Cardiac septum (tissue), 1 donor: ENCODE measurements at regions not wholly inside any gene's neighbourhood (a gene's known extent, or its start where the extent isn't known, plus 50 kb on each side); places are given as distances from the start of the nearest gene placed in this dataset.
"Not testable (repeated sequence)": the region's sequence is repeated elsewhere in the genome, so short reads cannot be mapped to it uniquely, and the experiment has no call there.

ENCODE experiments used
- DNase-seq: peaks from one replicate; pipeline ENCODE4 v3.0.0-alpha.2; 2020; ENCODE audit warnings: low spot score
- intact Hi-C: fragments of 100-400 bp; cut with DNase I; formaldehyde crosslinking; loops from one replicate; pipeline ENCODE4 v1.14.0; 2022
- donor health status: DM: no; HTN: no; CAD: no.

DNA sequence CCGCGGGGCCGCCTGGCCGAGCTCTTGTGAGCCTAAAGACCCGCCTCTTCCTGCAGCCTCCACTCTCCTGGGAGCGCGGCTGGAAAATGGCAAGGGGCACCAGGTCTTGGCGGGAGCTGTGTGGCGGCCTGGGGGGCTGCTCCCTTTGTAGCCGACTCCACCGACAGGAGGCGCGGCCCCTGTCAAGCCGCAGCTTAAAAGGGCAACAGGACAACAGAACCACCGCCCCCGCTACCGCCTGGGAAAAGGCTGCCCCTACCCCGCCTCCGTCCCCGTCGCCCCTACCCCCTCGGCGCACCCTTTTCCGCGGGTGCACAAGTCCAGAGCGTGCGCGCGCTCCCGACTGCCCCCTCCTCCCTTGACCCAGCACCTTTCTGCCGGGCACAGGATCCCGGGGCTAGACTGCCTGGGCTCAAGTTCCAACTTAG lies 60.3 kb downstream of the GOLGA8K start:
- intact Hi-C loops = not testable (repeated sequence)
- DNase-seq = peak; percentile 67

DNA sequence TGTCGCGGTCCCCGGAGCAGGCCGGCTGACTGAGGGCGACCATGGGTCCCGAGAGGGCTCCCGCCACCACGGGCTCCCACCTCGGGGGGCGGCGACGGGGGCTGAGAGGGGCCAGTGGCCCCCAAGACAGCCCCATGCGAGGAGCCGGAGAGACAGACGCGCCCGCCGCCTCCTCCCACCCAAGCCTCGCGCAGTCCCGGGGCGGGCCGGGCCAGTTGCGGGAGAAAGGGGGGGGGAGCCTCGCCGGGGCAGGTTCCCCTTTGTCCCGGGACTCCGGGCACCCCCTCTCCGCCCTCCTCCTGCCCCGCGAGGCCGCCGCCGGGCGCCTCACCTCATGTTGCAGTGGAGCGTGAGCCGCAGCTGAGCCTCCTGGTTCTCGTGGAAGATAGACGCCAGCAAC lies 60.8 kb downstream of the GOLGA8K start:
- not testable (repeated sequence) for DNase-seq

DNA sequence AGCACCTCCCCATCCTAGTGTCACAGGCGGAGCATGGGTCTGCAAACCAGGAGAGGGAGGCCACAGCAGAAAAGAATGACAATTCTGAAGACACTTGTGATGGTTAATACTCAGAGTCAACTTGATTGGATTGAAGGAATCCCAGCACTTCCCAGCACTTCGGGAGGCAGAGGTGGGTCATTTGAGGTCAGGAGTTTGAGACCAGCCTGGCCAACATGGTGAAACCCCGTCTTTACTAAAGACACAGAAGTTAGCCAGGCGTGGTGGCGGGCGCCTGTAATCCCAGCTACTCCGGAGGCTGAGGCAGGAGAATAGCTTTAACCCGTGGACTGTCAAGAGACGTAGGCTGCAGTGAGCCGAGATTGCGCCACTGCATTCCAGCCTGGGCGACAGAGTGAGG lies 61.6 kb downstream of the GOLGA8K start:
- intact Hi-C loops, DNase-seq: not testable (repeated sequence)

More for the DNA sequence above, 60.8 kb downstream of the GOLGA8K start:
- intact Hi-C loops = not testable (repeated sequence)

DNA sequence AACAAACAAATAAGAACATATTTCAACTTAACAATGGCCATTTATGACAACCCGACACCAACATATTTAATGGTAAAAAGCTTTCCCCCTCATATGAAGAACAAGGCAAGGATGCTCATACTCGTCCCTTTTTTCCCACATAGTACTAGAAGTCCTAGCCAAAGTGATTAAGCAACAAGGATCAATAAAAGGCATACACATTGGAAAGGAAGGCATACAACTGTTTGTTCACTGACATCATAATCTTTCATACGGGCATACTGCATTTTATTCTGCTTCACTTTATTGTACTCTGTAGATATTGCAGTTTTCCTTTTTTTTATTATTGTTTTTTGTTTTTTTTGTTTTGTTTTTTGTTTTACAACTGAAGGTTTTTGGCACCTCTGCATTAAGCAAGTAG lies 66.3 kb downstream of the GOLGA8K start:
- DNase-seq, intact Hi-C loops: not testable (repeated sequence)

DNA sequence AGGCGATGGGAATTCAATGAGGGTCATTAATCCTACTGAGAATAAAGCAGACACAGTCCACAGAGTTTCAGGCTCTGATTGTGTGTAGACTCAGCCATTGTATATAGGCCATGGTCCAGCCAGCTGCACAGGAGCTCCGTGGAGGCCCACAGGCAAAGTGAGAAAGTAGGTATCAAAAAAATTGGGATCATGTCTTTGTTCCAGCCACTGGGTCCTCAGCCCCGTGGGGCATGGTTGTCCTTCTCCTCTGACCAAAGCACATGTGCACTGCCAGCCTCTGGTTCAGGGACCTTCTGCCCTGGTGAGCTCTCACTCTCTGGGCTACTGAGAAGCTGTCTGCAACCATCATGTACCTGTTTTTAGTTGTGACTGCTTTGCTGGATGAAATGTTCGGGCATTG lies 79.7 kb downstream of the GOLGA8K start:
- intact Hi-C loops, DNase-seq: not testable (repeated sequence)

DNA sequence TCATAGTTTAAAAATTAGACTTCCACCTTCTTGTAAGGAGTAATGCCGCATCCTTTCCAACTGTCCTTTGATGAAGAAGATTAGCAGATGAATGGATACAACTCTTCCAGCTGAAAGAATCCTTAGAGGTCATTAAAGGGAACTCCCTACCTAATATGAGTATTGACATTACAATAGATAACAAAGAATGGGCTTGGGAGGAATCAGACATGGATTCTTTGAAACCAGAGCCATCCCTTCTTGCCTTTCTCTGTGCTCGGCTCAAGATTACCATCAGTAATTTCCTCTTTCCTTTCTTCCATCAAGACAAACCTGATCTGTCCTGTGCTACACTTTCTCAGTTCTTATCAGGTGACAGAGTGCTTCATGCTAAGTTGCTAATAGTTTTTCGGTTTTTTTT lies 83.8 kb downstream of the GOLGA8K start:
- intact Hi-C loops, DNase-seq: not testable (repeated sequence)

DNA sequence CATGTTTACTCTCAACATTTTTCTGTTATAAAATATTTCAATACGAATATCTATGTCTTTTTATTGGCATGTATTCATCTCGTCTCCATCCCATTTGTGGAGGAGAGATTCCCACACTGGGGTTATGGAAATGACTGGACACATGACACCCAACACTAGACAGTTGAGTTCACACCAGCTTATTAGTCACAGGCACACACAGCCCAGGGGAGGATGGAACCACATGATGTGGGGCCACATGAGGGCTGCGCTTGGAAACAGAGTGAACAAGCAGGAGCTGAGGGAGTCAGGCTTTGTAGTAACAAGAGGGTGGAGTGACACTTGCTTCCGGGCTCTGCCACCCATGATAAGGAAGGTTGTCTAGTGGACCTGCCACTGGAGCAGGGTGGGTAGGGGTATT lies 86.6 kb downstream of the GOLGA8K start:
- DNase-seq, intact Hi-C loops: not testable (repeated sequence)

DNA sequence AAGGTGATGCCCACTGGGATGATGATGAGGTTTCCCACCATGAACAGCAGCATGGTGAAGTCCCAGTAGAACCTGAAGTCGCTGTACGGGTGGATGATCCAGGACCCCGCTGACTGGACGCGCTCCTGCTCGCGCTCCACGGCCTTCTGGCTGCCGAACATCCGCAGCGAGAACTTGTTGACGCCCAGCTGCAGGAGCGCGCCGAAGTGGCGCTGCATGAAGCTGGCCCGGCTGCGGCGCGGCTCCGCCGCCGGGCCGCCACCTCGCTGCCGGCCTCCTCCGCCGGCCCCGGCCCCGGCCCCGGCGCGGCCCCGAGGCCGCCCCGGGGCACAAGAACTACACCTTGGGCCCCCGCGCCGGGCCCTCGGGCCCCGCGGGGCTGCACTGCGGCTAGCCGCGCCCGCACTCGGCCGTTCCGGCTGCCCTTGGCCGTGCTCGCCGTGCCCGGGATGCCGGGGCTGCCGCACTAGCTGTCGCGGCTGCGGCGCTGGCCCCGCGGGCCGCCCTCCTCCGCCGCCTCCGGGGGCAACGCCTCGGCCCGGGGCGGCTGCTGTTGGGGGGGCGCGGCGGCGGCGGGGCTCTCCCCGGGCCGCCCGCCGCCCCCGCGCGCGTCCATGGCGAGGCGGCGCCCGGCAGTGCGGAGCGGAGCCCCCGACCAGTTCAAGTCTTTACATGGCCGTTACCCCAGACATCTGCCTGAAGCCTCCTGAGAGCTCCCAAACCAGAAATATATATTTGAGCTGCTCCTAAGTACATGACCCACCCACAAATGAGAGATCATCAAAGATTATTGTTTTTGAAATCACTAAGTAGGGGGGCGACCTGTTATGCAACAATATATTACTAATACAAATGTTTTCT lies 87.8 kb downstream of the GOLGA8K start:
- DNase-seq, intact Hi-C loops: not testable (repeated sequence)

DNA sequence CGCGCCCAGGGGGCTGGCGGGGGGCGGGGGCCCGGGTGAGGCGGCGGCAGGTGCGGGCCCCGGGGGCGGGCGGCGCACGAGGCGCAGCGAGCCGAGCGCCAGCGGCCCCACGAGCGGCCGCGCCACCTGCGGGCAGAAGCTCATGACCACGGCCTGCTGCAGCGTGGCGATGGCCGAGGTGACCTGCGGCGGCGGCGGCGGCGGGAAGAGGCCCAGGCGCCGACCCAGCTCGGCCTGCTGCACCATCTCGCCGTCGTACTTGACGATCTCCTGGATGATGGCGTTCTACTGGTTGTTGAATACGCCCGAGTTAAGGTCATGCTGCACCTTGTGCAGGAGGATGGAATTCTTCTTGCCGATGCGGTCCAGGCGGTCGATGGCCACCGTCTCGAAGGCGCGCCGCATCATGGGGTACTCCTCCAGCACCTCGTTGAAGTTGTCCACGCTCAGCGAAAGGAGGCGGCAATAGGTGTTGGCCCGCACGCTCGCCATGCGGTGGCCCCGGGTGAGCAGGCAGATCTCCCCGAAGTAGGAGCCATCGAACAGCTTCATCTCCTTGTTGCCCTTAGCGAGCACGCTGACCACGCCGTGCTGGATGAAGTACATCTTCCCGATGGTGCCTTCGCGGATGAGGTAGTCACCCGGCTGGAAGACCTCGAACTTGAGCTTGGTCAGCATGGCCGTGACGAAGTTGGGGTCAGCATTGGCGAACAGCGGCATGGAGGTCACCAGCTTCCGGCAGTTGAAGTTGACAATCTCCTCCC lies 89.5 kb downstream of the GOLGA8K start:
- DNase-seq, intact Hi-C loops: not testable (repeated sequence)

DNA sequence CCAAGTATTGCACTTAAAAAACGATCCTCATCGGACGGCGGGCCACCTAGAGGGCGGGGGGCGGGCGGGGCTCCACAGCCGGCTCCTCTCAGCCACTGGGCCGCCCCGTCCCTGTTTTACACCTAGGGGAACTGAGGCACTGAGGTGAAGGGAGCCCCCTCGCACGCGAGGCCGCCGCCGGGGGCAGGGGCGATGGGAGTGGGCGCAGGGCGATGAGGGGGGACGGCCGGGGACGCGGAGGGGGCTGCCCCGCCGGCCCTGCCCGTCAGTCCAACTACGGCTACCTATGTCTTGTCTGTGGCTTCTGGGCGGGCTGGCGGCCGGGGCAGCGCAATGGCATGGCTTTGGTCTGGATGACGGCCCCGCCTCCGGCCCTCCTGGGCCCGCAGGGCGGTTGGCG lies 90.4 kb downstream of the GOLGA8K start:
- intact Hi-C loops, DNase-seq: not testable (repeated sequence)

DNA sequence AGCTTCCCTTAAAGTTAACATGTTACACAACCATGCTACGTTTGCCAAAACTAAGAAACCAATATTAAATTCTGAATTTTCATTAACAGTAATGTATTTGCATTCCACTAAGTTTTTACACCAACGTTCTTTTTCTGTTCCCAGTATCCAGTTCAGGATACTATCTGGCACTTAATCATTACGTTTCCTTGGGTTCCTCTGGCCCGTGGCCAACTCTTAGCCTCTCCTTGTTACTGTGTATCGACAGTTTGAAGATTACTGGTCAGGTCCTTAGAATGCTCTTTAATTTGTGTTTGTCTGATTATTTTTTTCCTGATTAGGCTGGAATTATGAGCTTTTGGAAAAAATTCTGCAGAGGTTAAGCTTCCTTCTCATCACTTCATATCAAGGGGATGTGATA lies 95.5 kb downstream of the GOLGA8K start:
- intact Hi-C loops, DNase-seq: not testable (repeated sequence)

DNA sequence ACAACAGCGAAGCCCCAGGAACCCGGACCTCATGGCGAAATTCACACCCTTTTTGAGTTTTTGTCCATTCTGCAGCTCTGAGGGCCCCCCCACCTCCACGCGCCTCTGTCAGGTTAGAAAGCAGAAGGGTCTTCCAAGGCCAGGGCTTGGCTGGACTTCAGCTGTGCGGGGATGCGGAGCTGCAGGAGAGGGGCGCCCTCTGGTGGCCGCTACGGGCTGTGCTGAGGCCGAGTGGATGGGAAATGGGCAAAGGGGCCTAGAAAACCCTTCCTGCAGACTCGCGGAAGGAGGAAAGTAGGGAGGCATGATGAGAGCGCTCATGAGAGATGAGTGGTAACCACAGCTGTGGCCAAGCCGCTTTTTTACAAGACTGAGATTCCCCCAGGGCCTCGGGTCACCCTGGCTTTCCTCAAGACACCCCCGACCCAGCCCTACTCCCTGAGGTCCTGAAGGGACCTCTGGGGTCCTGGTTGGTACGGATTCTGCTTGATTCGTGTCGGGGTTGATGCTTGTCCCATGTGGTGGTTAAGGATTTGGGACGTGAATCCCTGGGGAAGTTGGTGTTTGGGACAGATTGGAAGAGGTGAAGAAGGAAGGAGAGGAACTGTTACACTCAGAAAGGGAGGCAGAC lies 126.8 kb downstream of the GOLGA8K start:
- DNase-seq, intact Hi-C loops: not testable (repeated sequence)

DNA sequence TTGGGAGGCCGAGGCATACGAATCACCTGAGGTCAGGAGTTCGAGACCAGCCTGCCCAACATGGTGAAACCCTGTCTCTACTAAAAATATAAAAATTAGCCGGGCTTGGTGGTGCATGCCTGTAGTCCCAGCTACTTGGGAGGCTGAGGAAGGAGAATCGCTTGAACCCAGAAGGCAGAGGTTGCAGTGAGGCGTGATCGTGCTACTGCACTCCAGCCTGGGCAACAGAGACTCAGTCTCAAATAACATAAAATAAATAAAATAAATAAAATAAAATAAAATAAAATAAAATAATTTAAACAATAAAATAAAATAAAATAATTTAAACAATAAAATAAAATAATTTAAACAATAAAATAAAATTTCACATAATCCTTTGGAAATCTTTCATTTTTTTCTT lies 149.1 kb downstream of the GOLGA8K start:
- not testable (repeated sequence) for DNase-seq

DNA sequence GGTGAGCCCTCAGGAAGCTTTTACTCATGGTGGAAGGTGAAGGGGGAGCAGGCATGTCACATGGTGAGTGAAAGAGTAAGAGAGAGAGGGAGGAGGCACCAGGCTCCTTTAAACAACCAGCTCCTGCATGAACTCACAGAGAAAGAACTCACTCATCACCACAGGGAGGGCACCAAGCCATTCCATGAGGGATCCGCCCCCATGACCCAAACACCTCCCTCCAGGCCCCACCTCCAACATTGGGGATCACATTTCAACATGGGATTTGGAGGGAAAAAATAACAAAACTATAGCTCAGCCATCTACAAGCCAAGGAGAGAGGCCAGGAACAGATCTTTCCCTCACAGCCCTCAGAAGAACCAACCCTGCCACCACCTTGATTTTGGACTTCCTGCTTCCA lies 153.9 kb downstream of the GOLGA8K start:
- DNase-seq, intact Hi-C loops: not testable (repeated sequence)

More for the DNA sequence above, 149.1 kb downstream of the GOLGA8K start:
- intact Hi-C loops = not testable (repeated sequence)

DNA sequence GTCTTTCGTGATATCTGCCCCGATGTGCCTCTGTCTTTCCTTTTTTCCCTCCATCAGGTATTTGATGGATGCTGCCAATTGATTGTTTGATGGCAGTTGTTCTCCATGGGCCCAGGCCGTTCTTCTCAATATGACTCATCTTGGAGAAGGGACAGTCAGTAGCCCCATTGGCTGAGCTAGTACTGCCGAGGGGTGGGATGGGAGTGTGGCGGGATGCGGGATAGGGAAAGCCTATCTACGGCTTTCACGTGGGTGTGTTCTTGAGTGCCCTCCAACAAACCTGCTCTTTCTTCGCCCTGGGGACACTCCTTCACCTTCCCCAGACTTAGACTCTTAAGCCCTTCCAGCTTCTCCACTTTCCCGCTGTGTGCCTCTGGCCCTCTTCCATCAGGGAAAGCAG lies 159.4 kb downstream of the GOLGA8K start:
- intact Hi-C loops, DNase-seq: not testable (repeated sequence)

DNA sequence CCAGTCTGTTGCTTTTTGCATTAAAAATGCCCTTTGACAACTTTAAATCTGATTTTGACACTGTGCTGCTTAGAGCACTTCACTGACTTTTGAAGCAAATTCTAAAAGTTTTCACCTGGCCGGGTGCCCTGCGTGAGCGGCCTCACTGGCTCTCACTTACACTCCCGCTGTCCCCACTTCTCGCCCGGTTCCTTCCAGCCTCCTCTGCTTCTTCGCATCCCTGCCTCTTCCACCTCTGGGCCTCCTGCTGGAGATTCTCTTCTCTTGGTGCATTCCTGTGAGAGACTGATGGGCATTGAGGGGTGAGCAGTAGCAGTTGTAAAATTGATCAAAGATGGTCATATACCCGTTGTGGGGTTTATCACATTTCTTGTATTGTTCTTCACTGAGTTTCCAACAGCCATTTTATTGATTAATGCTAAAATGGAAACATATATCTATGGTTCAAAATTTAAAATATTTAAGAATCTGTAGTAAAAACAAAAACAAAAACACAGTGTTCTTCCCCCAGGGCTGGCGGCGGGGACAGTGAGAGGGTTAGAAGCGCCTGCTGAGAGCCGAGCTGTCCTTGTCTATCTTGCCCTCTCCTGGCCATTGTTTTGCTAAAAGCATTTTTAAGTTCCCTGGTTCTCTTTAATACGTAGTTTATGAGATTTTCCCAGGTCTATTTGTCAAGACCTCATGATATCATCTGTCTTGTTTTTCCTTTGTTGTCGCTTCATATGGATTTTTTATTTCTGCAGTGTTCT lies 160.1 kb downstream of the GOLGA8K start:
- intact Hi-C loops, DNase-seq: not testable (repeated sequence)

DNA sequence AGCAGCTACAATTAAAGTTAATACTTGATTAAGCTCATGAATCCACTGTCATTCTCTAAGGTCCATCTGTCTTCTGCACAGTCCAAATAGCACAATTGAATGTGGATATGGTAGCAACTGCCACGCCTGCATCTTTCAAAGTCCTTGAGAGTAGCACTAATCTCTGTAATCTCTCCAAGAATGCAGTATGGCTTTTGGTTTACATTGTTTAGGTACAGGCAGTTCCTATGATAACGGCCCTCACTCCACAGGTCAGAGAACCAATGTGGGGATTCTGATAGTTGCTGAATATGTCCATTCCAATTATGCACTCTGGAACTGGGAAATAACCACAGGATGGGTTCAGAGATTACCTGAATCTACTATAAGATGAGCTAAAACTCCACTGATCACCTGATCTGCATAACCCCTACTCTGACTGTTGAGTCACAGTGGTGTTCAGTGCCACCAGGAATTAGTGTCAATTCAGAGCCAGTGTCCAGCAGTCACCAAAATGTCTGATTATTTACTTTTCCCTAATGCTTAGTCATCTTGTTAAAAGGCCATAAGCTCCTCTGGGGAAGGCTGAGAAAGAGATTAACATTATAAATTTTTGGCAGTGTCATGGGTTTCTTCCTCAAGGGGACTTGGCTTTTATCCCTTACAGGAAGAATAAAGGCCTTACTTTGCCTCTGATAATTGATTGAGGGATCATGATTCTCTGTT lies 175.5 kb downstream of the GOLGA8K start:
- DNase-seq, intact Hi-C loops: not testable (repeated sequence)

DNA sequence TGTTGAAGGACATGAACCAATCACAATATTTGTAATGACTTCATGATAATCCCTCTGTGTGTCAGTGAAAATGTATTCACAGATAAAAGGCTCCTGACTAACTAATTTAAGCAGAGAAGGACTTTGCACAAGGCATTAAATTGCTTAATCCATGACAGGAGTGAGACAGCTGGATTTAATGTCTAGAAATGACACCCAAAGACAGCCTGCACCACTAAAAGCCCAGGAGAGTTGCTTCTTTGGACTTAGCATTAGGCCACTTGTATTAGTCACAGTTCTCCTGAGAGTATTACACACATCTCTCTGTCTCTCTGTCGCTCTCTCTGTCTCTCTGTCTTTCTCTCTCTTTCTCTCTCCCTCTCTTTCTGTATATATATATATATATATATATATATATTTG lies 180.4 kb downstream of the GOLGA8K start:
- intact Hi-C loops = no loop called here
- DNase-seq = no peak
